Activated CD4-positive, alpha-beta T cell treated with anti-CD3 and anti-CD28 coated beads, Interleukin-2, amount 10 ng/mL, durations not matched to agents 24 days and 14 days (primary cell): ENCODE measurements at regions not wholly inside any gene's neighbourhood (a gene's known extent, or its start where the extent isn't known, plus 50 kb on each side); places are given as distances from the start of the nearest gene placed in this dataset.
"Not testable (repeated sequence)": the region's sequence is repeated elsewhere in the genome, so short reads cannot be mapped to it uniquely, and the experiment has no call there.

Experiments
- DNase-seq: peaks from one replicate; pipeline ENCODE4 v3.0.0; 2022
- H3K27ac Mint-ChIP-seq: one replicate; pipeline ENCODE4 v1.8.0; 2022; ENCODE audit warnings: mild to moderate bottlenecking, mixed read lengths
- H3K27me3 Mint-ChIP-seq: one replicate; pipeline ENCODE4 v1.8.0; 2022; ENCODE audit warnings: mixed read lengths
- H3K36me3 Mint-ChIP-seq: one replicate; pipeline ENCODE4 v1.8.0; 2022; ENCODE audit warnings: low read depth, mild to moderate bottlenecking, mixed read lengths
- H3K4me1 Mint-ChIP-seq: one replicate; pipeline ENCODE4 v1.8.0; 2021; ENCODE audit warnings: mixed read lengths
- H3K4me3 Mint-ChIP-seq: one replicate; pipeline ENCODE4 v1.8.0; 2022; ENCODE audit warnings: mild to moderate bottlenecking, moderate library complexity, mixed read lengths
- H3K9me3 Mint-ChIP-seq: one replicate; pipeline ENCODE4 v1.8.0; 2021; ENCODE audit warnings: mixed read lengths
- intact Hi-C: fragments of 100-400 bp; cut with micrococcal nuclease; formaldehyde crosslinking; loops from one replicate; pipeline ENCODE4 v1.15.1; 2023

DNA sequence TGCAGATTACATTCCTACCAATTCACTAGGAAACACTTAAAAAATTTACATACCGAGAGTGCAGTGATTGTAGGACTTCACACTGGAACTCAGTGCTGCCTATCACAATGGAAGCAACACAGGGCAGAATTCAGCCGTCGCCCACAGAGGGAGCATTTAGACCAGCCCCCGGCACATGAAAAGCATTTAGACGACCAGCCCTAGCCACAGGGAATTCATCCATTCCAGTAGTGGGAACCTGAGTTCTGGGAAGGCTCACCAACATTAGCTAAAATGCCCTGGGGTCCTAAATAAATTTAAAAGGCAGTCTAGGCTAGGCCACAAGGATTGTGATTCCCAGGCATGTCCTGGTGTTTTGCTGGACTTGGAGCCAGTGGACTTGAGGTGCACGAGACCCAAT lies 155.2 kb downstream of the LIG4 start:
- intact Hi-C loops: no loop called here
- Mint-ChIP-seq H3K4me3 (no peak overlapping the region), H3K4me1 (no peaks in the 10 kb centered on the region), H3K36me3 (no peaks in the 10 kb centered on the region), H3K27me3 (no peaks in the 10 kb centered on the region), H3K27ac (no peak overlapping the region), H3K9me3 (peaks cover 6% of the 10 kb centered on the region)
- no peak for DNase-seq

DNA sequence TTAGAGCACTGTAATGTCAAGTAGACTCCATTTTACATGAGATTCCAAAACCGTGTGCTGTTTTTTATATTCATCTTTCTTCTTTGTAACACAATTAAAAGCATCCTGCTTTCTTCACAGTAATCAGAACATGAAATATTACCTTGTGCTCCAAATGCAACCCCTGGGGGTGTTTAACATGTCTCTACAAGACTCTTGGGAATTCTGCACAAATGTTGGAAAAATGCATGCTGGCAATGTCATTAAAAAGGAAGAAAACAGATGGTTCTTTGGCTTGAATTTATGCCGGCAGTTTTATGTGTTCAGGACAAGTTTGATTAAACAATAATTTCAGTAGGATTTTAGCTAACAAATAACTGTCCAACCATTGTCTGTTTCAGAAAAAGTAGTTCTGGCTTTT lies 159.1 kb downstream of the LIG4 start:
- no peak overlapping the region for H3K27ac Mint-ChIP-seq
- no peaks in the 10 kb centered on the region for H3K27me3 Mint-ChIP-seq
- no peaks in the 10 kb centered on the region for H3K4me1 Mint-ChIP-seq
- intact Hi-C loops: no loop called here
- H3K9me3 Mint-ChIP-seq: no peaks in the 10 kb centered on the region
- DNase-seq: no peak
- no peaks in the 10 kb centered on the region for H3K36me3 Mint-ChIP-seq
- H3K4me3 Mint-ChIP-seq: no peak overlapping the region

DNA sequence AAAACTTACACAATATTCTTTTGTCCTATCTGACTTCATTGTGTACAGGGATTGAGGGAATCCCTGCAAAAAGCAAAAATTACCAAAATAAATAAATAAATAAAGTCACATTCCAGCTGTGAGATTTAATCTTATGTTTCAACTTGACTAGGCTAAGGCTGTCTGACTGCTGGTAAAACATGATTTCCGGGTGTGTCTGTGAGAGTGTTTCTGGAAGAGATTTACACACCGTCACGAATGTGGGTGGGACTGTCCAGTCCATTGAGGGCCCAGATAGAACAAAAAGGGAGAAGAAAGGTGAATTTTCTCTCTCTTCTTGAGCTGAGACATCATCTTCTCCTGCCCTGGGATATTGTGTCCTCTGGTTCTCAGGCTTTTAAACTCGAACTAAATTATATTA lies 166.1 kb downstream of the LIG4 start:
- Mint-ChIP-seq H3K27me3 (no peaks in the 10 kb centered on the region), H3K4me1 (no peaks in the 10 kb centered on the region), H3K27ac (no peak overlapping the region), H3K9me3 (no peaks in the 10 kb centered on the region), H3K4me3 (no peak overlapping the region), H3K36me3 (no peaks in the 10 kb centered on the region)
- intact Hi-C loops: no loop called here
- DNase-seq: no peak

DNA sequence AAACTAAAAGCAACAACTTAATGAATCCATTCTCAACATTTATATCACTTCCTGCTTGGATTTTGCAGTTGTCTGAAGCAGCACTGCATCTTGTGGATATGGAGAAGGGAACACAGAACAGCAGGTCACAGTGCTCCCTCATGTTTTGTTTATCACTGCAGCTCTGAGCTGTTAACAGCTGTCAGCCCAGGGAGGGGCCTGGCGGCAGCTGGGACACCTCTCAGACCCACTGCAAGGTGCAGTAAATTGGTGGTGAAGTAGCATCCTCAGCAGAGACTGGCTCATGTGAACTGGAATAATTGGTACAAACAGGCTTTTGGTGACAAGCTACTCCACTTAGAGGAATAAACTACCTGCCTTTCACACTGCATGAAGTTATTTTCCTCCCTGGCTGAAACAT lies 170.4 kb downstream of the LIG4 start:
- Mint-ChIP-seq H3K9me3 (no peaks in the 10 kb centered on the region), H3K36me3 (no peaks in the 10 kb centered on the region), H3K4me3 (no peak overlapping the region), H3K27ac (no peak overlapping the region), H3K4me1 (no peaks in the 10 kb centered on the region), H3K27me3 (no peaks in the 10 kb centered on the region)
- no peak for DNase-seq
- intact Hi-C loops: no loop called here

DNA sequence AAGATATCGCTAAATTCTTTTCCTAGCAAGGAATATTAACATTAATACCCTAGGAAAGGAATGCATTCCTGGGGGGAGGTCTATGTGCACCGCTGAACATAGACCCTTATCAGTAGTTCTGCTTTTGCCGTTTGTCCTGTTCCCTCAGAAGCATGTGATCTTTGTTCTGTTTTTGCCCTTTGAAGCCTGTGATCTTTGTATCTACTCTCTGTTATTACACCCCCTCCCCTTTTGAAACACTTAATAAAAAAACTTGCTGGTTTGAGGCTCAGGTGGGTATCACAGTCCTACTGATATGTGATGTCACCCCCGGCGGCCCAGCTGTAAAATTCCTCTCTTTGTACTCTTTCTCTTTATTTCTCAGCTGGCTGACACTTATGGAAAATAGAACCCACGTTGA lies 172.5 kb downstream of the LIG4 start:
- intact Hi-C loops, H3K36me3 Mint-ChIP-seq, H3K4me3 Mint-ChIP-seq, H3K9me3 Mint-ChIP-seq, H3K4me1 Mint-ChIP-seq, DNase-seq, H3K27ac Mint-ChIP-seq, H3K27me3 Mint-ChIP-seq: not testable (repeated sequence)

DNA sequence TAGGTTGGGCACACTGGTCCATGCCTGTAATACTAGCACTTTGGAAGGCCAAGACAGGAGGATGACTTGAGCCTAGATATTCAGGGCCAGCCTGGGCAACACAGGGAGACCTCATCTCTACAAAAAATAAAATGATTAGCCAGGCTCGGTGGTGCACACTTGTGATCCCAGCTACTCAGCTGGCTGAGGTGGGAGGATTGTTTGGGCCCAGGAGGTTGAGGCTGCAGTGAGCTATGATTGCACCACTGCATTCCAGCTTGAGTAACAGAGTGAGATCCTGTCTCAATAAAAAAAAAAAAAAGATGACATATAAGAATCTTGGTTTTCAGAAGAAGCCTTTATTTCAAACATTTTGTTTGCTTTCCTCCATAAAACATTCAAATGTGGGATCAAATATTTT lies 178.0 kb downstream of the LIG4 start:
- intact Hi-C loops: no loop called here
- Mint-ChIP-seq H3K4me1 (no peaks in the 10 kb centered on the region), H3K9me3 (peaks cover 3% of the 10 kb centered on the region), H3K4me3 (no peak overlapping the region), H3K27me3 (no peaks in the 10 kb centered on the region), H3K27ac (no peak overlapping the region), H3K36me3 (no peaks in the 10 kb centered on the region)
- DNase-seq: no peak

DNA sequence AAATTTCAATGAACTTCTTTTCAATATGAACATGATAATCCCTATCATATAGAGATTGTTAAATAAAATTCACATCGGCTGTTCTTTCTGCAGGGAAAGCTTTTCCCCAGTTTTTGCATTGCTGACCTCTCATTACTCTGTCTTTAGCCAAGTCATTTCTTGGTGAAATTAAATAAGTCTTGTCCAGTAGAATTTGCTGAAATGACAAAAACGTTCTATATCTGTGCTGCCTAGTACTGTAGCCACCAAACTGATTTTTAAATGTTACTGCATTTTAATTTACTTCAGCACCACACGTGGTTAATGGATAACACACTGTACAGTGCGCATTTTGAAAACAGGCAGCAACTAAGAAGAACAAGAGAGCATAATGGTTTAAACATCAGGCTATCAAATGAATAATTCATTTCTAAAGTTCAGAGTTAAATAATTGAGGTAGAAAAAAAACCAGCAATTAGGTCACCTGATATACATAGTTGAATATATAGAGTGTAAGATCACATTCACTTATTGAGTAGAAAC lies 178.9 kb downstream of the LIG4 start:
- H3K4me3 Mint-ChIP-seq: no peak overlapping the region

DNA sequence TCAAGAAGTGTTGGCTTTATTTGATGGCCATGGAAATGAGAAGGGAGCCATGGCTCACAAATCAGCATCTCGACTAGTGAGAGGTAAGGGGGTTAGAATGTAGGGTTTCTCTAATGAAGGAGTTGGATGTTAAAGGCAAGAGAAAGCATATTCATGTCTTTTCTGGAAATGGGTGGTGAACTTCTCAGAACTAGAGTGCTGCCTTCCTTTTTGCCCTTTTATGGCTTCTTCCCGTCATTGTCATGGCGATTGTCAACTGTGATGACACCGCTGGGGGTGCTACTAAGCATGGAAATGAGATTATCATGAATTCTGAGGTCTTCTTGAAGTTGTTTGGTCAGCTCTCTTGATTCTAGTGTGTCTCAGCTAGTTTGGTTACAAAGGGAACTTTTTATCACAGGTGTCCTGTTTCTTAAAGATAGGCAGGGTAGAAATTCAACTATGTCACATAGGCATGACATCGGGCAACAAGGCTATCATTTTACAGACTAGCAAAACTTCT lies 180.4 kb downstream of the LIG4 start:
- intact Hi-C loops: no loop called here
- no peaks in the 10 kb centered on the region for H3K4me1 Mint-ChIP-seq
- H3K36me3 Mint-ChIP-seq: no peaks in the 10 kb centered on the region
- no peak overlapping the region for H3K4me3 Mint-ChIP-seq
- no peak overlapping the region for H3K27ac Mint-ChIP-seq
- no peaks in the 10 kb centered on the region for H3K27me3 Mint-ChIP-seq
- no peak for DNase-seq
- H3K9me3 Mint-ChIP-seq: peaks cover 3% of the 10 kb centered on the region

More for the DNA sequence above, 178.9 kb downstream of the LIG4 start:
- H3K9me3 Mint-ChIP-seq: peaks cover 3% of the 10 kb centered on the region
- no peaks in the 10 kb centered on the region for H3K27me3 Mint-ChIP-seq
- H3K36me3 Mint-ChIP-seq: no peaks in the 10 kb centered on the region
- no peaks in the 10 kb centered on the region for H3K4me1 Mint-ChIP-seq
- no peak for DNase-seq
- no peak overlapping the region for H3K27ac Mint-ChIP-seq
- intact Hi-C loops: no loop called here

DNA sequence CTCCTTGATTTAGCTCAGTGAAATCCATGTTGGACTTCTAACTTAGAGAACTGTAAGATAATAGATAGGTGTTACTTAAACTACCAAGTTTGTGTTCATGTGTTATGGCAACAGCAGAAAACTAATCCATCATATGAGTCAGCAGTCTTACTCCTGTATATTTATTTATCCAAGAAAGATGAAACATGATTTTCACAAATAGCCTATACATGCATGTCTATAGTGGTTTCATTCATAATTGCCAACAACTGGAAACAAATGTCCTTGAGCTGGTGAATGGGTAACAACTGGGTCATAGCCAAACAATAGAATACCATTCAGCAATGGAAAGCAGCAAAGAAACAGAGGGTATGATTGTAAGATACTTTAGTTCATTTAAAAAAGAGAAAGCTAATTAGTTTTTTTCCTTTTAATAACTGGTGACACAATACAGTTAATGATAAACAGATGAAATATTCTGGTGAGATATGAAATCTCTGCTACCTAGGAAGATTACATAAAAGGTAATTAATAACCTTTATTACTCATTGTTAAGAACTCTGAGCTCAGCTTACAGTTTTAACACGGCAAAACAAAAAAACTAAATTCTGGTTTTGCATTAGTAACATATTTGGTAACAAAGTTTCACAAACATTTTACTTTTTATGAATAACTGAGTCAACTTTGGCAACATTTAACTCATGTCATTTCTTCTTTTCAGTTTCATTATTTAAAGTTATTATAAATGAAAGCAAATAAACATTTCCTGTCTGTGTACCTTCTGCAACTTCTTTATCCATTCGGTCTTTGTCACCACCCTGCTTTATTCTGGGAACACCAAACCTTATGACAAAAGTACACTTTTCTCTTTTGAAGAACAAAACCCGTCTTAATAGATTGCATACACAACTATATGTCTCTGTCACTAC lies 181.3 kb downstream of the LIG4 start:
- Mint-ChIP-seq H3K27ac (no peak overlapping the region), H3K36me3 (no peaks in the 10 kb centered on the region), H3K4me1 (no peaks in the 10 kb centered on the region), H3K27me3 (no peaks in the 10 kb centered on the region), H3K9me3 (peaks cover 3% of the 10 kb centered on the region), H3K4me3 (no peak overlapping the region)
- intact Hi-C loops: no loop called here
- DNase-seq: no peak

DNA sequence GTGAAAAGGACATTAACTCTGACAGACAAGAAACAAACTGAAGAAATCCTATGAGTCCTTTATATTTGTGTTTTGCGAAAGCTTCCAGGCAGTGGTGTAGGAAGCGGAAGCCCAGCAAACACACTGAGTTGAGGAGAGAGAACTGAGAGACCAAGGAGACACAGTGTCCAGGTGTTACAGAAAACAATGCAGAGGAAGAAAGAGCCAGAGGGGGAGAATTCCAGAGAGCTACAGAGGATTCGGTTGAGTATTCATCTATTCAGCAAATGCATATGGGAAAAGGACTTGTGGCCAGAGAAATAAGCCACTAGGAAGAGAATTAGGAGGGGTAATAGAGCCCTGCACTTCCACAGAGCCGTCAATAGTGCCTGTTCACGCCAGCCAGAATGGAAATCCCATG lies 183.5 kb downstream of the LIG4 start:
- DNase-seq: no peak
- H3K27ac Mint-ChIP-seq: no peak overlapping the region
- intact Hi-C loops: no loop called here
- no peak overlapping the region for H3K4me3 Mint-ChIP-seq
- peaks cover 3% of the 10 kb centered on the region for H3K9me3 Mint-ChIP-seq
- H3K27me3 Mint-ChIP-seq: no peaks in the 10 kb centered on the region
- H3K36me3 Mint-ChIP-seq: no peaks in the 10 kb centered on the region
- H3K4me1 Mint-ChIP-seq: no peaks in the 10 kb centered on the region

DNA sequence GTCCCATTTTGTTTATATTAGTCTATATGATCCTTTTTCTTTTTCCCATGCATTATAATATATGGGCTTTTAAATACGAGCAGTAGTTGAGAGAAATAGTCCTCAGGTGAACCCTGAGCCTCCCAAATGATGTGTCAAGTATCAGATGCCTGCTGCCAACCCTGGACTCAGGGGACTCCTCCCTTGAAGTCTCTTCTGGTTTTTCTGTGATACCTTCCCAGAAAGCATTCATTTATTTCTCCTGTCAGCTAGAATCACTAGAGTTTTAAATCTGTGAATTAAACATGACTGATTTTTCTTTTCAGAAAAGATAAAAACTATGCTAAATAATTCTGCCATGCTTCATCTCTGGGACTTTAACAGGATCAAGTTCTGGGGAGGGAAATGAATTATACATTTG lies 184.6 kb downstream of the LIG4 start:
- H3K4me1 Mint-ChIP-seq: no peaks in the 10 kb centered on the region
- no peak for DNase-seq
- H3K27me3 Mint-ChIP-seq: no peaks in the 10 kb centered on the region
- no peaks in the 10 kb centered on the region for H3K36me3 Mint-ChIP-seq
- H3K27ac Mint-ChIP-seq: no peak overlapping the region
- intact Hi-C loops: no loop called here
- no peak overlapping the region for H3K4me3 Mint-ChIP-seq
- H3K9me3 Mint-ChIP-seq: no peaks in the 10 kb centered on the region

DNA sequence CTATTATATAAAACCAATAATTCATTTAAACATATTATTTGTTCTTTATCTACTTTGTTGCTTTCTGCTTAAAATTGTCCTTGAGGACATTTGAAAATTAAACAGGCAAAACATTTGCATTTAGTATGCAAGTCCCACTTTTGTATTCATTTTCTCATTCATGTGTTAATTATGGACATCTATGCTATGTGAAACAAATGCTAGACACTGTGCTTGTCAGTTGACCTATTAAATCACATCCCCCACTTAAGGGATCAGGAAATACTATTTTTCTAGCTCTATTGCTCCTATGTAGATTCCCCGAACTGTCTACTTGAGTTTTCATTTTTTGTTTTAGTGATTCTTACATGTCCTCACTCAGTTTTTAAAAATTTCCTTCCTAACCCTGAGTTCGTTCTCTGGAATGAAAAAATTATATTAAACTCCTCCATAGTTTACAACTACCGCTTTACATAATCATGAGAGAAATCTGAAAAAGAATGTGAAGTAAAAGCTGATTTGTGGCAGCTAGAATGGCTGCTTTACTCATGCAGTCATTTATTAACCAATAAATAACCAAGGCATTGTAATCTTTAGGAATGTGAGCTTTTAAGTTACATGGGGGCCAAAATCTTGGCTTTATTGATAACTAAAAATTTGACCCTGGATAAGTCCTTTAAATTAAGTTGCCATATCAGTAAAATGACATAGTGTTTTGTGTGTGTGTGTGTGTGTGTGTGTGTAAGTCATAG lies 188.5 kb downstream of the LIG4 start:
- no peaks in the 10 kb centered on the region for H3K9me3 Mint-ChIP-seq

DNA sequence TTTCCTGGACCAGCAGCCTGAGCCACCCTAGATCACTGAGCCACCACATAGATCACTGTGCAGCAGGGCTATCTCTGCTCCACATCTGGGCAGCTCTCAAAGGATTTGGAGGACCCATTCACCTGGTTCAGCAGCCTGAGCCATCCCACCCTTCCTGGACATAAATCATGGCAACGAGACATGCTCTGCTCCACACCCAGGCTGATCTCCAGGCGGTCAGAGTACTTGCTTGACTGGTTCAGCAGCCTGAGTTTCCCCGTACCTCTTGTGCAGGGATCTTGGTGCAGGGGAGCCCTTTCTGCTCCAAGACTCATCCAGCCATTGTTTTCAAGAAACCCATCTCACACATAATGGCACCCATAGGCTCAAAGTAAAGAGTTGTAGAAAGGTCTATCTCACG lies 195.3 kb downstream of the LIG4 start:
- H3K9me3 Mint-ChIP-seq: no peaks in the 10 kb centered on the region
- no peaks in the 10 kb centered on the region for H3K4me1 Mint-ChIP-seq
- intact Hi-C loops: no loop called here
- DNase-seq: no peak
- no peaks in the 10 kb centered on the region for H3K27me3 Mint-ChIP-seq
- no peaks in the 10 kb centered on the region for H3K36me3 Mint-ChIP-seq
- H3K4me3 Mint-ChIP-seq: no peak overlapping the region
- no peak overlapping the region for H3K27ac Mint-ChIP-seq

More for the DNA sequence above, 188.5 kb downstream of the LIG4 start:
- no peaks in the 10 kb centered on the region for H3K27me3 Mint-ChIP-seq
- intact Hi-C loops: no loop called here
- H3K27ac Mint-ChIP-seq: no peak overlapping the region
- H3K36me3 Mint-ChIP-seq: no peaks in the 10 kb centered on the region
- H3K4me3 Mint-ChIP-seq: no peak overlapping the region
- DNase-seq: no peak
- H3K4me1 Mint-ChIP-seq: no peaks in the 10 kb centered on the region

DNA sequence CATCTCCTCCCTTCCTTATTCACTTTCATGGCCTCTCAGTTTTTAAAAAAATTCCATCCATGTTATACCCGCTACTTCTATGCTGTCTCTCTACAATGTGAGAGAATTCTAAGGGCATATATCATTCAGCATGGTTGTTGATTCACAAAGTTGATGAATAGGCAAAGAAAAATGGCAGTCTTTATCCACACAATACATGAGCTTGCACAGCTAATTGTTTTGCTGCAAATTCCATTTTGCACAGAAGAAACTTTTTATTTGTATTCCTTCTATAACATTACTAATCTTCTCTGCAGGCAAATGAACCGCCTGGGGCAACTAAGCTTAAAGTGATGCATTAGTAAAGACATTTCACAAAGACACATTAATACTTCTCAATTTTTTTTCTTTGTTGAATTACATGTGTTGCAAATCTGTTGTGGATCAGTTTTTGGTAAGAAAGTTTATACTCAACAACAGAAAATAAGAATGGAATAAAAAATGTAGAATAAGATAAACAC lies 196.9 kb downstream of the LIG4 start:
- no peak for DNase-seq
- Mint-ChIP-seq H3K27ac (no peak overlapping the region), H3K4me3 (no peak overlapping the region), H3K9me3 (no peaks in the 10 kb centered on the region), H3K27me3 (no peaks in the 10 kb centered on the region), H3K4me1 (no peaks in the 10 kb centered on the region), H3K36me3 (no peaks in the 10 kb centered on the region)
- intact Hi-C loops: no loop called here
